ENCODE measurements at regions not wholly inside any gene's neighbourhood (a gene's known extent, or its start where the extent isn't known, plus 50 kb on each side); places are given as distances from the start of the nearest gene placed in this dataset.

DNA sequence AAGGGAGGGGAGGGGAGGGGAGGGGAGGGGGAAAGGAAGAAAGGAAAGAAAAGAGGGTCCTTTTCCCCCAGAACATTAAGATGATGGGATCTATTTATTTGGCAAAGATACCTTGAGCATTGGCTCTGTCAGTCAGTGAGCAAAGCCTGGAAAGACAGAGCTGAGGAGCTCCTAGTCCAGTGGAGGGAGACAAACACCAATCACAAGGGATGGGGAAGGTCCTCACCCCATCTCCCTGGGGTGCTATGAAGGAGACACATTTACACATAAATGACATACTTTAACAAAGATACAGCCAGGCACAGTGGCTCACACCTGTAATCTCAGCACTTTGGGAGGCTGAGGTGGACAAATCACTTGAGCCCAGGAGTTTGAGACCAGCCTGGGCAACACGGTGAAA, 154.9 kb upstream of the TIAM1 start:
- TF ChIP-seq TAF1 (IDR thresholded peaks at IDR 0.05; ENCODE audit: borderline replicate concordance, insufficient read depth, low read length), result no peak
- no peak for TF ChIP-seq FOXP2 (optimal IDR thresholded peaks at IDR 0.05; ENCODE audit: borderline replicate concordance, extremely low read depth, extremely low read length, insufficient read depth)
- TF ChIP-seq, protein P1, sequence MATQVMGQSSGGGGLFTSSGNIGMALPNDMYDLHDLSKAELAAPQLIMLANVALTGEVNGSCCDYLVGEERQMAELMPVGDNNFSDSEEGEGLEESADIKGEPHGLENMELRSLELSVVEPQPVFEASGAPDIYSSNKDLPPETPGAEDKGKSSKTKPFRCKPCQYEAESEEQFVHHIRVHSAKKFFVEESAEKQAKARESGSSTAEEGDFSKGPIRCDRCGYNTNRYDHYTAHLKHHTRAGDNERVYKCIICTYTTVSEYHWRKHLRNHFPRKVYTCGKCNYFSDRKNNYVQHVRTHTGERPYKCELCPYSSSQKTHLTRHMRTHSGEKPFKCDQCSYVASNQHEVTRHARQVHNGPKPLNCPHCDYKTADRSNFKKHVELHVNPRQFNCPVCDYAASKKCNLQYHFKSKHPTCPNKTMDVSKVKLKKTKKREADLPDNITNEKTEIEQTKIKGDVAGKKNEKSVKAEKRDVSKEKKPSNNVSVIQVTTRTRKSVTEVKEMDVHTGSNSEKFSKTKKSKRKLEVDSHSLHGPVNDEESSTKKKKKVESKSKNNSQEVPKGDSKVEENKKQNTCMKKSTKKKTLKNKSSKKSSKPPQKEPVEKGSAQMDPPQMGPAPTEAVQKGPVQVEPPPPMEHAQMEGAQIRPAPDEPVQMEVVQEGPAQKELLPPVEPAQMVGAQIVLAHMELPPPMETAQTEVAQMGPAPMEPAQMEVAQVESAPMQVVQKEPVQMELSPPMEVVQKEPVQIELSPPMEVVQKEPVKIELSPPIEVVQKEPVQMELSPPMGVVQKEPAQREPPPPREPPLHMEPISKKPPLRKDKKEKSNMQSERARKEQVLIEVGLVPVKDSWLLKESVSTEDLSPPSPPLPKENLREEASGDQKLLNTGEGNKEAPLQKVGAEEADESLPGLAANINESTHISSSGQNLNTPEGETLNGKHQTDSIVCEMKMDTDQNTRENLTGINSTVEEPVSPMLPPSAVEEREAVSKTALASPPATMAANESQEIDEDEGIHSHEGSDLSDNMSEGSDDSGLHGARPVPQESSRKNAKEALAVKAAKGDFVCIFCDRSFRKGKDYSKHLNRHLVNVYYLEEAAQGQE (IDR thresholded peaks at IDR 0.05; ENCODE audit: insufficient read depth in 1 of 2, low read depth in 2 of 2, low read length in 2 of 2), result no peak
- no peak for TF ChIP-seq POLR2AphosphoS5 (IDR thresholded peaks at IDR 0.05; ENCODE audit: low read depth, low read length)
- no peak for TF ChIP-seq SIN3A (IDR thresholded peaks at IDR 0.05; ENCODE audit: borderline replicate concordance, insufficient read depth, low read length)

DNA sequence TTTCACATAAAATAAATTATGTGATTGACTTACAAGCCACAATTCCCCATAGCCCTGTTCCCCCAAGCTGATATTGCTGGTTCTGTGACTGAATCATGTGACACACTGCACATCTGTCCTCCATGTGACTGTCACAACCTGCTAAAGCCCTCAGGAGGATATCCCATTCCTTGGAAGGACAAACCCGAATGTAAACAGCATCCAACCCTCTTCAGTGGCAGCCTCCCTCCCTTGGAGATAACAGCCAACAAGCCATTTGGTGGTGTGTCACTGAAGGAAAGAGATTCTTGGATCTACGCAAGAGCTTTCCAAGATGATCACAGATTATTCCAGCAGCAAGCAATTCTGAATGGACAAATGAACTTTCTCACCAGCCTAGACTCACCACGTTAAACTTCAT, 153.9 kb upstream of the TIAM1 start:
- TF ChIP-seq, protein P1 (IDR thresholded peaks at IDR 0.05; ENCODE audit: insufficient read depth in 1 of 2, low read depth in 2 of 2, low read length in 2 of 2), result no peak
- no peak for TF ChIP-seq TAF1 (IDR thresholded peaks at IDR 0.05; ENCODE audit: borderline replicate concordance, insufficient read depth, low read length)
- no peak for TF ChIP-seq SIN3A (IDR thresholded peaks at IDR 0.05; ENCODE audit: borderline replicate concordance, insufficient read depth, low read length)
- TF ChIP-seq POLR2AphosphoS5 (IDR thresholded peaks at IDR 0.05; ENCODE audit: low read depth, low read length), result no peak
- TF ChIP-seq FOXP2 (optimal IDR thresholded peaks at IDR 0.05; ENCODE audit: borderline replicate concordance, extremely low read depth, extremely low read length, insufficient read depth), result no peak

DNA sequence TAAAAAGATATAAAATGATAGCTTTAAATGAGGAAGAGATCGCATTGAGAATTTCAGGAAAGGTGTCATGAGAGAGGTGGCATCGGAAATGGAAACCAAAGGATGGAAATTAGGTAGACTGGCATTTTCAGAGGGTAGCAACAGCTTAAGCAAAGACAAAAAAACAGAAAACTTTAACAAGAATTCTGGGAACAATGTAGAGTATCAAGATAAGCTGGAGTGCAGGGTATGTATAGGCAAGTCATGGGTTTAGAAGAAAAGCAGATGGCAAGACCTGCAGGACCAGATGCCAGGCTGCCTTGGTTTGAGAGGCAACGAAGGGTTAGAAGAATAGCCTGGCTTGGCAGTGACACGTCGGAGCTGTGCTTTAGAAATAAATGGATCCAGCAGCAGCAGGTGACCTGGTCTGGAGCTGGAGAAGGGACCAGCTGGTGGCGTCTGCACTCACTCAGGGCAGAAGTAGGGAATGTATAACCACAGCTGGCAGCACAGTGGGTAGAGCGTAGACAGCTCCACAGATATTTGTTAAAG, 149.4 kb upstream of the TIAM1 start:
- TF ChIP-seq, protein P1 (IDR thresholded peaks at IDR 0.05; ENCODE audit: insufficient read depth in 1 of 2, low read depth in 2 of 2, low read length in 2 of 2), result no peak
- no peak for TF ChIP-seq POLR2AphosphoS5 (IDR thresholded peaks at IDR 0.05; ENCODE audit: low read depth, low read length)
- no peak for TF ChIP-seq TAF1 (IDR thresholded peaks at IDR 0.05; ENCODE audit: borderline replicate concordance, insufficient read depth, low read length)
- no peak for TF ChIP-seq FOXP2 (optimal IDR thresholded peaks at IDR 0.05; ENCODE audit: borderline replicate concordance, extremely low read depth, extremely low read length, insufficient read depth)
- no peak for TF ChIP-seq SIN3A (IDR thresholded peaks at IDR 0.05; ENCODE audit: borderline replicate concordance, insufficient read depth, low read length)

DNA sequence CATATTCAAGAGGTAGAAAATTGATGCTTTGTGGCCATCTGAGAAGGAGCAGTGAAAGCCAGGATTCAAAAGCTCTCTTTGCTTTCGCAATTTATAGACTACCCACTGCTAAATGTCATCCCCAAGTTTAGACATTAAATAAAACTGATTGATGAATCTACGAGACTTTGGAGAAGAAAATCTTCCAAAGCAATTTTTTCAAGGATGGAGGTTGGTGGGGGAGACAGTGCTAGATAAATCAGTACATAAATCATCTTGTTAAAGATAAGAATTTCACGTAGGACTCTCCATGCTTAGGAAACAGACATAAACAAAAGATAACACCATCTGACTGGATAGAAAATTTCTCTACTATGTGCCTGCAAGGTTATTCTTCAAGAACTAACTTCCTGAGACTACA, 147.6 kb upstream of the TIAM1 start:
- TF ChIP-seq SIN3A (IDR thresholded peaks at IDR 0.05; ENCODE audit: borderline replicate concordance, insufficient read depth, low read length) (no peak), FOXP2 (optimal IDR thresholded peaks at IDR 0.05; ENCODE audit: borderline replicate concordance, extremely low read depth, extremely low read length, insufficient read depth) (no peak), TAF1 (IDR thresholded peaks at IDR 0.05; ENCODE audit: borderline replicate concordance, insufficient read depth, low read length) (no peak), POLR2AphosphoS5 (IDR thresholded peaks at IDR 0.05; ENCODE audit: low read depth, low read length) (no peak)
- TF ChIP-seq, protein P1 (IDR thresholded peaks at IDR 0.05; ENCODE audit: insufficient read depth in 1 of 2, low read depth in 2 of 2, low read length in 2 of 2), result no peak

DNA sequence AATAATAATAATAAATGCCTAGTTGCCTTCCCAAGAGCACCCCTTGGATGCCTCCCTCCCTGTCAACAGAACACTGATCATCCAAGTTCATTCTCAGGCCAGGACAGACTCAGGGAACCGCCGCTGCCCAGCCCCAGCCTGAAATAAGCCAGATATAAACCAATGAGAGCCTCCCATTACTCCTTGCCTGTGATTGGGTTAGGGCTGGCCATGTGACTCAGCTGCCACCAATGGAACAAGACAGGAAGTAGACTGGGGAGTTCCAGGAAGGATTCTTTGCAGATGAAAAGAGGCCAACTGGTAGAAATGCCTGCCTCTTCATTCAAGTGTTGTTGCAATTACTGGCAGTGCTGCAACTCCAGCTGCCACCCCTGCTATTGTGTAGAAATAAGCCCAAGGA, 146.4 kb upstream of the TIAM1 start:
- TF ChIP-seq, protein P1 (IDR thresholded peaks at IDR 0.05; ENCODE audit: insufficient read depth in 1 of 2, low read depth in 2 of 2, low read length in 2 of 2), result no peak
- TF ChIP-seq FOXP2 (optimal IDR thresholded peaks at IDR 0.05; ENCODE audit: borderline replicate concordance, extremely low read depth, extremely low read length, insufficient read depth) (no peak), POLR2AphosphoS5 (IDR thresholded peaks at IDR 0.05; ENCODE audit: low read depth, low read length) (no peak), SIN3A (IDR thresholded peaks at IDR 0.05; ENCODE audit: borderline replicate concordance, insufficient read depth, low read length) (no peak), TAF1 (IDR thresholded peaks at IDR 0.05; ENCODE audit: borderline replicate concordance, insufficient read depth, low read length) (no peak)

Data from PFSK-1 (cell line).